Stimulated activated naive CD8-positive, alpha-beta T cell treated with anti-CD3 and anti-CD28 coated beads, Interleukin-15, Interleukin-2, amounts not matched to agents 100 U/mL and 50 U/mL, for 24 hours (primary cell): ENCODE measurements at regions not wholly inside any gene's neighbourhood (a gene's known extent, or its start where the extent isn't known, plus 50 kb on each side); places are given as distances from the start of the nearest gene placed in this dataset.

Experiments used
- ATAC-seq: fragments of 150-1000 bp; cut with Tn5 transposase; one replicate; pipeline ENCODE4 v1.10.0; 2021
- DNase-seq: peaks from one replicate; pipeline ENCODE4 v3.0.0; 2021

DNA sequence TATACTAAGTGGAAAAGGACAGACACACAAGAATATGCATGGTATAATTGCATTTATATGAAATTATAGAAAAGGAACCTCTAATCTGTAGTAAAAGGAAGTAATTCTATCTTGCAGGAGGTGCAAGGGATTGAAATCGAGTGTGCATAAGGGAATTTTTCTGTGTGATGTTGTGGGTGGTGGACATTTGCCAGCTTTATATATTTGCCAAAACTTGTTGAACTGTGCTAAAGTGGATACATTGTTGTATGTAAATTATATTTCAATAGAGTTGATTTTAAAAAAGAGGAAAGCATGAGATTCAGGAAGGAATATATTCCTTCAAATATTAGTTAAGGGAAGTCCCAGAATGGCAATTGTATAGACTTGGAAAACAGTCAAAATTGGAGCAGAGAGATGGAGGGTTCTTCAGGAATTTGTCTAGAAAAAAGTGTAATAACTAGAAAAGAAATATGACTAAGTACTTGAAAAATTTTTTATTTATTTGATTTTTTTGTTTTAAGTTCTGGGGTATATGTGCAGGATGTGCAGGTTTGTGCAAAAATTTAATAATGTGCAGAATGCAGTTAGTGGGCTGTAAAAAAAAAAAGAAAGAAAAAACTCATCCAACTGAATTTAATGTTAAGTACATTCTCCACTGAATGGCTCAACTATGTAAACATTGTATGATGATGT, 96.1 kb downstream of the ARL4A start:
- DNase-seq (no peak), ATAC-seq (no peak)

DNA sequence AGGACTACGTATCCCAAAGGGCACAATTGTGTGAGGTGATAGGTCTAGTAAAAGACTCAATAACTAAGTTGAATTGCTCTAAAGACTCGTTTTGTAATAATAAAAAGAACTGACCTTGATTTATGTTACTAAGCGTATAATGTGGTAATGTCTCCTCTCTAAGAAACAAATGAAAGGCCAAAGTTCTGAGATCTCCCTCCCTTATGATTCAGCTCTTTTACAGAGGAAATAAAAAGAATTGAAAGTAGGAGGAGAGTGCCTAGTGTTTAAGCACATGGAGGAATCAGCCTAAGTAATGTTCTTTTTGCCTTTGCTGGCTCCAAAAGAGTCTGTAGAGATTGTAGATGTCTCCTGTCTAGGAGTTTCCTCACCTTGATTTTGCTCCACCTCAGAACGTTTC, 98.0 kb downstream of the ARL4A start:
- ATAC-seq: no peak
- DNase-seq: no peak

DNA sequence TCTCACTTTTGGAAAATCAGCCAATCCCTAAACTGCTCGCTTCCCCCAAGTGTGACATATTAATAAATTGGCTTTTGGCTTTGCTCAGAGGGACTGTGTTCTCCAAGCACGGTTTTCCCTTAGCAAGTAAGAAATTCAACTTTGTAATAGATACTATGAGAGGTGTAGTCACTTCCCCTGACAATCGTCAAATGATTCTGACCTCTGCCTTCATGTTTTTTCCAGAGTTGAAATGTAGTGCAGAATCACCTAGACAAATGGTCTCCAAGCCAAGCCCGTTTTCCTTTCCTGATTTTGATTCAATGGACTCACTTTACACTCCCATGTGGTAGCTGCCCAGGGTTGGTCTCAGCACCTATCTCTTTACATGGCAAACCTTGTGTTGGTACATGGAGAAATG, 99.1 kb downstream of the ARL4A start:
- ATAC-seq (no peak), DNase-seq (no peak)

DNA sequence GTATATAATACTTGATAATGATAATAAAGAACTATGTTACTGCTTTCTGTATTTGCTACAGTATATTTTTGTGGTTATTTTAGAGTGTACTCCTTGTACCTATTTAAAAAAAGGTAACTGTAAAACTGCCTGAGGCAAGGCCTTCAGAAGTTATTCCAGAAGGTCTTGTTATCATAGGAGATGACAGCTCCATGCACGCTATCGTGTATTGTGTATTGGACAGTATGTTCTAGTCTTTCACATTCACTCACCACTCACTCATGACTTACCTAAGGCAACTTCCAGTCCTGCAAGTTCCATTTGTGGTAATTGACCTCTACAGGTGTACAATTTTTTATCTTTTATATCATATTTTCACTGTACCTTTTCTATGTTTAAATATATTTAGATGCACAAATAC, 100.7 kb downstream of the ARL4A start:
- no peak for ATAC-seq
- DNase-seq: no peak

DNA sequence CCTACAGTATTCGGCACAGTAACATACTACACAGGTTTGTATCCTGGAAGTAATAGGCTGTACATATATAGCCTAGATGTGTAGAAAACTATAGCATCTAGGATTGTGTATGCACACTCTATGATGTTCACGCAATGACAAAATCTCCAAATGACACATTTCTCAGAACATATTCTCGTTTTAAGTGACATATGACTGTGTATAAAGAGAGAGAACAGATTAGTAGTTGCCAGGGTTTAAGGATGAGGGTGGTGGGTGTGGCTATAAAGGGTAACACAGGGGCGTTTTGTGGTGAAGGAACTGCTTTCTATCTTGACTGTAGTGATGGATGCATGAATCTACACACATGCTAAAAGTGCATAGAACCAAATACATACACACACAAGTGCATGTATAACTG, 101.2 kb downstream of the ARL4A start:
- DNase-seq: no peak
- ATAC-seq: no peak

DNA sequence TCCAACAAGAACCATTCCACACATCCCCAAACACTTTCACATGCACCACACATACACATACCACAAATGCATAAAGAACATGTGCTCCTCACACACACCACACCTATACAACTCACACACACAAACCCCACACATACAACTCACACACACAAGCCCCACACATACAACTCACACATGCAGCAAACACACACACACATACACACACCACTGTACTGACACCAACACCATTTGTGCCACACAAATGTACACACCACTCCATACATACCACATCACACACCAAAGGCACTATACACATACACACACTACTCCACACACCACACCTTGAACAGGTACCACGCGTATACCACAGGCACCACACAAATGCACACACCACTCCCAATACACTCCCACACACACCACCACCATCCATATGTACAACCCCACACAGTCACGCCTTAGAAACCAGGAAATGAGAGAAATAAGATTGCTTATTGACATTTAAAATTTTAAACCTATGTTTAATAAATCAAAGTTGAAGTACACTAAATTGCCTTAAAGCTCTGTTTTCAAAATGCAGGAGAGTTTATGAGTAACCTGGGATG, 107.4 kb downstream of the ARL4A start:
- no peak for ATAC-seq

DNA sequence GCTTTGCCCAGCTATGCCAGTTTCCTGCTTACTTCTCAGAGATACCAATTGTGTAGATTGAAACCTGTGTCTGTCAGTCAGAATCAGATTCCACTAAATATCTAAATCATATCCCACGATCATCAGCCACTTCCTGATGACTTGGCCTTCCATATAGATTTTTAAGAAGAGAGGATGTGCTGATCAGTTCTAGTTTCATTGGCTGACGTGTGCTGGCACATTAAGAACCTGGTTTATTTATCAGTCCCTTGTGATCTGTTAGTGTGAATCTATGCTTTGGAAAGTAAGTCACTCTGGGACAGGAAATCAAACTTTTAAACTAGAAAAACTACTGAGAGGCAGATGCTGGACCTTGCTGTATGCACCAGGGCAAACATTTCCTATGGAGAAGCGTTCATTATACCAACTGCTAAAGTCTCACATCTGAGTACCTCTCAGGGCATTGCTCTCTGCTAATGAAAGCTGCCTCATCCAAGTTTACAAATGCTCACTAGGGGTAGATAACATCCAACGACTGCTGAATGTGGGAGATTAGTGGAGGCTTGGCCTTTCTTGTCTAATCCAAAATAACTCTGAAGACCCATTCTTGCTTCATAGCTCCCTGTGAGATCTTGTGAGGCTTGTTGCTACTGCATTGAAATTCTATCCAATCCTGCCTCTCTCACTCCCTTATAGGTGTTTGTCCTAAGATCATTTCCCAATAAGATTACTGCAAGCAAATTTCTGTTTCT, 109.1 kb downstream of the ARL4A start:
- no peak for DNase-seq
- no peak for ATAC-seq

More for the DNA sequence above, 107.4 kb downstream of the ARL4A start:
- no peak for DNase-seq

DNA sequence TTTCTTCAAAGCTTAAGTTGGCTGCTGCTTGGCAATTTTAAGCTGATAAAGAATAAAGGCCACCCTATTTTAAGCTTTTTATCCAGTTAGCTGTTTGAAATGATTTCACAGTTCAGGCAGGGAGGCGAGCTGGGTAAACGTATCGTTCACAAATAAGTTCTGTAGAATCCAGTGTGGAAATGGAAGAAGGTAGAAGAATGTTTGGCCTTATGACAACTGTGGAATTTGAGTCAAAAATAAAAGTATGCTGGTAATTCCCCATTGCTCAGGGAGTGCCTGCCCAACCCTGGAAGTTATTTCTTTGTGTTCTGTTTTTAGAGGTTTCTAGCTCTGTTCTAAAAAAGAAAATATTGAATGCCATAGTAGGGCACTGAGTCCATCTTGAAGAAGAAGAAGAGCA, 113.1 kb downstream of the ARL4A start:
- ATAC-seq (no peak), DNase-seq (no peak)

DNA sequence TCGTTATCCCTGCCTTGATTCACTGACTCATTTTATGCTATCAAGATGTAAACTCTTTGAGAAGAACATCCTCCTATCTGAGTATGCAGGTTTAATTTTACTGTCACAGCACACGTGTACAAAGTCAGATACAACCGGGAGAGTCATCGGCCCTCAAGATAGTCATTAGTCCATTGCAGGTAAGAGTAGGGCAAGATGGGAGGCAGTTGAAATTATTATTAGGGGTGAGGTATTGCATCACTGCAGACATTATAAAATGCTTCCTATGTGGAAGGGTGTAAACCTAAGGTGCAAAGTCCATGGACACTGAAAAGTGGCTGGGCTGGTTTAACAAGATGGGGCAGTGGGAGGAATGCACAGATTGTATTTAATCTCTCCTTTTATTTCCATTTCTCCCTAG, 113.7 kb downstream of the ARL4A start:
- ATAC-seq (no peak), DNase-seq (no peak)

DNA sequence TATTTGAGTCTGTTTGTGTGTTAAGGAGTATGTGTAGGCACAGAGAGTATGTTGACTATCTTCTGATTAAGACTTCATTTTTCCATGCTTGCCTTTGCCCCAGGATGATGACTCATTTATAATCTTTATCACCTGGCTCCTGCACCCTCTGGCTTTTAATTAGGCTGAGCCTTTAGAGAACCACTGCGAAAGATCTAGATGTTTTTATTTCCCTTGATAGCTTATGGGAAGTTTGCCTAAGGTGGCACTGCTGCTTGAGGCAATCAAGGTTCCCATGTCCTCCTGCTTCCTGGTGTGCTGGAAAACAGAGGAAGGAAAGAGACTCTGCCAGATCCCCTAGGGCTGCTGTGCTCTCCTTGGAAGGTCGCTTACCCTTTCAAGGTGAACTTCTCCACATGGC, 114.6 kb downstream of the ARL4A start:
- no peak for DNase-seq
- peak; percentile 28 for ATAC-seq

DNA sequence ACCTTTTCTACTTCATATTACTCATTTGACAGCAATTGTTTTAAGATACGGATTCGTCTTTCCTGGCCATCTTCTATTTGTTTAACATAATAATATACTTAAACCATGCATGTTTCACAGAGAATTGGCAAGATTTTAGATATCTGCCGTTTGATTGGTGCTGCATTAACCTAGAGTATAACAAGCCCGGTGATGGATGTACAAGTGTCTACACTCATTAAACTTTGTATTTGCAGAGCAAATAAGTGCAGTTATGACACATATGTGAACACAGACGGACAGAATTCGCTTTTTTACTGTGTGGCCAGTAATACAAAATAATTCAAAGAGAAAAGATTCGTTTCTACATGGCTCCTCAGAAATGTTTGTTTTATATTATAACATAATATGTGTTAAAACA, 116.1 kb downstream of the ARL4A start:
- ATAC-seq: no peak
- DNase-seq: no peak

DNA sequence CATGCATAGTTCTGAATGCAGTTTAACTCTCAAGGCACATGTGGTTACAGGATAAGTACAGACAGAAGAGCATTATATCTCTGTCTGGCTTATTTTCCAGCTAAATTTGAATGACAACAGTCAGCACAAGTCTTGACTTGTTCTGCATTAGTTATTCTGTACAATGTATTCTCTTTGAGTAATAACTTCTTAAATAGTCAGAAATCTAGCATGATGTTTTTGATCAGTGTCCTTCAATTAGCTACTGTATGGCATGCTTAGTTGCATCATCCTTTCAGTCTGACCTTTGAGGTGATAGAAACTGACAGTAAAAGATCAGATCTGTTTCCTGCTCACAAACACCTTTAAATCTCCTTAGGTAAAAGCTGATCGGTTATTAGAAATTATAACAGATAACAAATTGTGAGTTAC, 118.1 kb downstream of the ARL4A start:
- ATAC-seq (no peak), DNase-seq (no peak)

DNA sequence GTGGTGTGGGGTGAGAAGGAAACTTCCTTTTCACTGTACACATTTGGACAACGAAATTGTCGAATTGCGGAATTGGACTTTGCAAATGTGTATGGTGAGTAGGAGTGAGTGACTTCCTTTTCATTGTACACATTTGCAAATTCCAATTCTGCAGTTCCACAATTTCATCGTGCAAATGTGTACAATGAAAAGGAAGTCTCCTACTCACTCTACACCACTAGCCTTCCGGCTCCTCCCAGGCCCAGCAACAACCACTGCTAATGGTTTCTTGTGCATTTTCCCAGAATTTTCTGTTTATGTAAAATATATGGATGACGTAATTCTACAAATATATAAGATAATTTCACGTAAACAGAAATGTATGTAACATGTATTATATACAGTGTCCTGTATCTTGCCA, 118.5 kb downstream of the ARL4A start:
- ATAC-seq: no peak
- no peak for DNase-seq

DNA sequence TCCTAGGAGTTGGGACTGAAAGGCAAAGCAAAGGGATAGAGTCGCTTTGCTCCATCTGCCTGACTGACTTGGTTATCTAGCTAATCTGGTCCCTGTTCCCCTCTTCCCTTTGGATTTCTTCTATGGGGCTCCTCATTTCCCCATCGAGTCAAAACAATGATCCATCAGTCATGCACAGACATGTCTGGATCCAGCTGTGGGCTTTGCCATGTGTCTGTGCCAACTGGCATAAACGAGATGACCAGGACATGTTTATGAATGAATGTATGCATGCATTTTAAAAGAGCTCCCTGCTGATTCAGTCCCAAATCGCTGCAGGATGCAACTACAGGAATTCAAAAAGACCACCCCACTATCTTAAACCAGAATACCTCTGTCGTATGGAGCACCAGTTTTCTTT, 122.0 kb downstream of the ARL4A start:
- DNase-seq (no peak), ATAC-seq (no peak)

DNA sequence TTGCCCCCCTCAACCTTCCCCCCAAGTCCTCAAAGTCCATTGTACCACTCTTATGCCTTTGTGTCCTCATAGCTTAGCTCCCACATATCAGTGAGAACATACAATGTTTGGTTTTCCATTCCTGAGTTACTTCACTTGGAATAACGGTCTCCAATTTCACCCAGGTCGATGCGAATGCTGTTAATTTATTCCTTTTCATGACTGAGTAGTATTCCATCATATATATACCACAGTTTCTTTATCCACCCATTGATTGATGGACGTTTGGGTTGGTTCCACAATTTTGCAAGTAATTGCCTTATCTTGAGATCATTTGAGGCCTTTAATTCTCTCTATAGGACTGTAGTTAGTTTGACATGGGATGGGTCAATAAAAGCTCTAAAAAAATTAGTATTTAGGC, 124.7 kb downstream of the ARL4A start:
- no peak for ATAC-seq
- DNase-seq: no peak

DNA sequence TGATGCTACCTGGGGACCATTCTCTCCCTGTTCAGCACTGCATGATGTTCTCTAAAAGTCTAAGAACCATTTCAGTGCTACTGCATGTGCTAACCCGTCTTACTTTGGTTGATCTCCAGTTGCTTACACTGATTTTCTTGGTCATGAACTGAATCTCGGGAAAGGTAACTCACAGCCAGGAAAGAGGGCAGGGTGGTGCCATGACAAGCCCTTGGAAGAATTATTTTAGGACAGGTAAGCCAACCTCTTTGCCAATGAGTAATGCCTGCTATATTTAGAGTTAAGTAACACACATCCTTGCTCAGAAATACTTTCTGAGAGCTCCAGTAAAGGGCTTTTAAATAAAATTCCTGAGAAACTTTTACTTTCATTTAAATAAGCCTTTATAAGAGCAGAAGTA, 126.7 kb downstream of the ARL4A start:
- ATAC-seq: no peak
- DNase-seq: no peak

DNA sequence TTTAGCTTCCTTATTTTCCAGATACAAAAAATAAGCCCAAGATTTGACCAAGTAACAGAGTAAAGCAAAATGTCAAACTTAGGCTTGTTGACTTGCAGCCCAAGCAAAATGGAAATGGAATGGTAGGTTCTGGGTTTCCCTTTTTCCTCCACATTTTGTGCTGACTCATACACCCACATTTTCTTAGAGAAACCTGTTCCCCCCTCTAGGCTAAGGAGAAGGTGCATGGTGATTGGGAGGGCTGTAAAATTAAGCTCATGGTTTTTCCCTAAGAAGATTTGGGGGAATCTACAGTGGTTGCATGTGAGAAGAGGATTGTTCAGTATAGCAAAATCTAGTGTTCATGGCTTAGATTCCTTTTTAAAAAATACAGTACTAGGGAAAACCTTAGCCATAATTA, 127.4 kb downstream of the ARL4A start:
- ATAC-seq: no peak

DNA sequence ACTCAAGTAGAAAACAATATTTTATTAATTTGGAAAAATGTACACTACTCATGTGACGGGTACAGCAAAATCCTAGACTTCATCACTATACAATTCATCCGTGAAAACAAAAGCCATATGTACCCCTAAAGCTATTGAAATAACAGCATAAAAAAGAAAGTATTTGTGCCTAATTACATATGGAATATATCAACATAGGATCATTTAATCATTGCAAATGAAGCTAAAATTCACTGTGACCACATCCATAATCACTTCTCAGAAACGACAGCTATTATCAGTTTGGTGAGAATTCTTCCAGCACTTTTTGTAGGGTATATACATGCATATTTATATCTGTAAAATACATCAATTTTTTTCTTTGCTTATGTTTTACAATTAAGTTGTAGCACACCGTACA, 128.0 kb downstream of the ARL4A start:
- DNase-seq (no peak), ATAC-seq (no peak)

More for the DNA sequence above, 127.4 kb downstream of the ARL4A start:
- no peak for DNase-seq

DNA sequence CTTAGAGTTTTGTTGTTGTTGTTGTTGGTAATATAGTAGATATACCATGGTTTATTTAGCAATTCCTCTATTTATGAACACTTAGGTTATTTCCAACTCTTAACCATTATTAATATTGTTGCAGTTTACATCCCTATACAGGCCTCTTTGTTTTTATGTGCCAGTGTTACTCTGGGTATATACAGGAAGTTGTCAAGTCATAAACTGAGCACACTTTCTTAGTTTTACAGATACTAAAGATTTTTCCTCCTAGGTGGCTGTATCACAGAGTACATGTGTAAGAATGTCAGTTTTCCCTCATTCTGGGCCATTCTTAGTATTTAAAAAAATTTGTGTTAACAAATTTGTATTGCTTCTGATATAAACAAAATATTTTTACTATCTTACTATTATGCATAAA, 128.4 kb downstream of the ARL4A start:
- no peak for DNase-seq
- no peak for ATAC-seq

DNA sequence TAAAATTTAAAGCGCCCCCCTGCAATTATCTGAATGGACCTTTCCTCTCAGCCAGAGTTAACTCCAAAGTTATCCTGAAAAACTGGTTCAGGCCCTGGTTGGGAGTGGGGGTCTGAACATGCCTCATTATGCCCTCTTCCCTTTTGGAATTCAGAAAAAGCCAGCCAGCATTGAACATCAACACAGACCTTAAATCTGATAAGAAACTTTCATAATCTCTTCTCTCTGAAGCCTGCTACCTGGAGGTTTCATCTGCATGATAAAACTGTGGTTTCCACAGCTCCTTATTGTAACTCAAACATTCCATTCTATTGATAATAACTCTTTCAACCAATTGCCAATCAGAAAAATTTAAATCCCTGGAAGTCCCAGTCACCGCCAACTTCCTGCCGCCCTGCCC, 133.3 kb downstream of the ARL4A start:
- DNase-seq (no peak), ATAC-seq (no peak)

DNA sequence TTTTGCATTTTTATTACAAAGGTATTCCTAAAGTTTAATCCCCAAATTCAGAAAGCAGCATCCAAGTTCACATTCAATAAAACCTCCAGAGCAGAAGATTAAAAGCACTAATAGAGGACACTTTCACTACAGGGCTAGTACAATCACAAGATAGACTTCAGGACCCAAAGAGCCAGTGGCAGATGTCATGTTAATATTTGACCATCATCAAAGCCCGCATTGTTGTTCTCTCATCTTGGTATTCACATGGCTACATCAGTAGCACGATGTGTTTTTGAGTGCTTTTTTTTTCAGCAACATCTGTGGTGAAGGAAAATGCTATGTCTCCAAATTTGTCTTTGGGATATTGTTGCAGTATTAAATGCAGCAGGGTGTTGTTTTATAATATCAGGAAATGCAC, 134.3 kb downstream of the ARL4A start:
- ATAC-seq (no peak), DNase-seq (no peak)

DNA sequence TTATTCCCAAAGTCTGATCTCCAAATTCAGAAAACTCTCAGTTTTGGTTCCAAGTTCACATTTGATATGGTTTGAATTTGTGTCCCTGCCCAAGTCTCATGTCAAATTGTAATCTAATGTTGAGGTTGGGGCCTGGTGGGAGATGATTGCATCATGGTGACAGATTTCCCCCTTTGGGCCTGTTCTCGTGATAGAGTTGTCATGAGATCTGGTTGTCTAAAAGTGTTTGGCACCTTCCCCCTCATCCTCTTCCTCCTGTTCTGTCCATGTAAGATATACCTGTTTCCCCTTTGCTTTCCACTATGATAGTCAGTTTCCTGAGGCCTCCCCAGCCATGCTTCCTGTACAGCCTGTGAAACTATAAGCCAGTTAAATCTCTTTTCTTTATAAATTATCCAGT, 138.6 kb downstream of the ARL4A start:
- no peak for DNase-seq
- no peak for ATAC-seq

DNA sequence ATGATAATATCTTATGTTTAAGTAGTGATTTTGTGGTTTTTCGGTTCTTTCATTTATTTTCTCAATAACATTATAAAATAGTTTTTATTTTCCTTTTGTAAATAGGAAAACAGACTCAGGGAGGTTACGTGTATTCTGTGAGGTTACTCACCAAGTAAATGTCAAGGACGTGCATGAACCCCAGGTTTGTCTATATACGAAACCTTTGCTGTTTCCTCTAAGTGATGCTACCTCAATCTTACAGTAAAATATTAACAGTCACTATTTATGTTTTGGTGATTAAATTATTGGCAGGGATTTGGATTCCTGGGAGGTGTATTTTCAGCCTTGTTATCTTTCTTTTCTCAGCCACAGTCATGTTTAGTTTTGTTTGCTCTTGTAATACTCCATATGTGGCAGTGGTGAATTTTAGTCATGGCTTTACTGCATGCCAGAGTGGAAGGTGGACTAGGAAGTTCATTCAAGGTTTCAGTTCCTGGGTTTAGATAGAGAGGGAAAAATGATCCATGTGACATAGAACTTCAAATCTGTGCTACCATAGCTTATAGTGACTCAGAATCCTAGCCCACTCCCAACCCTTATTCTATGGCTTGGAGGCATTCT, 139.9 kb downstream of the ARL4A start:
- ATAC-seq: no peak
- DNase-seq: no peak
